ENCODE measurements at regions not wholly inside any gene's neighbourhood (a gene's known extent, or its start where the extent isn't known, plus 50 kb on each side); places are given as distances from the start of the nearest gene placed in this dataset.

DNA sequence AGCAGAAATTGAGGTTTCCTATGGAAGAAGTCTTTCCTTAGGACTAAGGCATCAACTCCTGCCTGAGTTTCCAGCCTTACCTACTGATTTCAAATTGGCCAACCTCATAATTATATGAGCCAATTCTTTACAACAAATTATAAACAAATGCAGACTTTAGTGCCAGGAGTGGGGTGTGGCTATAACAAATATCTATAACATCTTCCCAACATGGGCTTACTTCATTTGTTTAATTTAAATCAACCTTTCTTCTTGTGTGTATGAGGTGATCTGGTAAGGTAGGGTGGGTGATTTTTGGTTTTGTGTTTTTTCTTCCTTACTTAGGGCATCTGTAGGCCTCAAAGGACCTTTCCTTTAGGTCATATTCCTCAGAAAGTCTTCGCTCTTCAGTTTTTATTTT is 354.9 kb downstream of the SHANK2 start:
- no peak overlapping the region for H3K4me2 ChIP-seq
- H3K36me3 Mint-ChIP-seq (ENCODE audit: low read depth), result peaks cover 46% of the 10 kb centered on the region
- H3F3A ChIP-seq (replicated peaks; ENCODE audit: low read depth), result no peaks in the 10 kb centered on the region
- no peak for DNase-seq (ENCODE audit: low spot score)
- peaks cover 3% of the 10 kb centered on the region; the same call in 1 of the 2 replicates for H4K20me1 ChIP-seq (replicated peaks; ENCODE audit: insufficient read depth)
- no peak overlapping the region for H3K4me3 ChIP-seq
- H3K4me1 Mint-ChIP-seq, result peaks cover 12% of the 10 kb centered on the region
- no peak overlapping the region for H3K4me3 Mint-ChIP-seq
- H3K27me3 ChIP-seq (ENCODE audit: insufficient read depth), result no peaks in the 10 kb centered on the region
- no peak overlapping the region for H3K27ac ChIP-seq (ENCODE audit: low read depth)
- no peak overlapping the region for H2AFZ ChIP-seq
- H3K79me2 ChIP-seq (replicated peaks; ENCODE audit: insufficient read depth), result no peaks in the 10 kb centered on the region
- no peak for ATAC-seq
- no peaks in the 10 kb centered on the region; the same call in 1 of the 2 replicates for H3K9me2 ChIP-seq (ENCODE audit: insufficient read depth)
- no peaks in the 10 kb centered on the region for H3K36me3 ChIP-seq (ENCODE audit: insufficient read depth)
- TF ChIP-seq POLR2AphosphoS5 (IDR thresholded peaks at IDR 0.05; ENCODE audit: low read depth) (no peak), STAT1 (IDR thresholded peaks at IDR 0.05; ENCODE audit: unreplicated experiment) (no peak), ZNF114 (CRISPR knock-in tag; IDR thresholded peaks at IDR 0.05) (no peak), ZNF331 (CRISPR knock-in tag; IDR thresholded peaks at IDR 0.05; ENCODE audit: low read depth) (no peak)
- TF ChIP-seq, protein P1, sequence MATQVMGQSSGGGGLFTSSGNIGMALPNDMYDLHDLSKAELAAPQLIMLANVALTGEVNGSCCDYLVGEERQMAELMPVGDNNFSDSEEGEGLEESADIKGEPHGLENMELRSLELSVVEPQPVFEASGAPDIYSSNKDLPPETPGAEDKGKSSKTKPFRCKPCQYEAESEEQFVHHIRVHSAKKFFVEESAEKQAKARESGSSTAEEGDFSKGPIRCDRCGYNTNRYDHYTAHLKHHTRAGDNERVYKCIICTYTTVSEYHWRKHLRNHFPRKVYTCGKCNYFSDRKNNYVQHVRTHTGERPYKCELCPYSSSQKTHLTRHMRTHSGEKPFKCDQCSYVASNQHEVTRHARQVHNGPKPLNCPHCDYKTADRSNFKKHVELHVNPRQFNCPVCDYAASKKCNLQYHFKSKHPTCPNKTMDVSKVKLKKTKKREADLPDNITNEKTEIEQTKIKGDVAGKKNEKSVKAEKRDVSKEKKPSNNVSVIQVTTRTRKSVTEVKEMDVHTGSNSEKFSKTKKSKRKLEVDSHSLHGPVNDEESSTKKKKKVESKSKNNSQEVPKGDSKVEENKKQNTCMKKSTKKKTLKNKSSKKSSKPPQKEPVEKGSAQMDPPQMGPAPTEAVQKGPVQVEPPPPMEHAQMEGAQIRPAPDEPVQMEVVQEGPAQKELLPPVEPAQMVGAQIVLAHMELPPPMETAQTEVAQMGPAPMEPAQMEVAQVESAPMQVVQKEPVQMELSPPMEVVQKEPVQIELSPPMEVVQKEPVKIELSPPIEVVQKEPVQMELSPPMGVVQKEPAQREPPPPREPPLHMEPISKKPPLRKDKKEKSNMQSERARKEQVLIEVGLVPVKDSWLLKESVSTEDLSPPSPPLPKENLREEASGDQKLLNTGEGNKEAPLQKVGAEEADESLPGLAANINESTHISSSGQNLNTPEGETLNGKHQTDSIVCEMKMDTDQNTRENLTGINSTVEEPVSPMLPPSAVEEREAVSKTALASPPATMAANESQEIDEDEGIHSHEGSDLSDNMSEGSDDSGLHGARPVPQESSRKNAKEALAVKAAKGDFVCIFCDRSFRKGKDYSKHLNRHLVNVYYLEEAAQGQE (IDR thresholded peaks at IDR 0.05; ENCODE audit: unreplicated experiment), result no peak
- no peaks in the 10 kb centered on the region for H3K4me1 ChIP-seq (ENCODE audit: insufficient read depth)
- peaks cover 5% of the 10 kb centered on the region for H3K27me3 Mint-ChIP-seq (ENCODE audit: insufficient read depth, low read depth, poor library complexity)
- H3K27ac Mint-ChIP-seq, result no peak overlapping the region
- H3K9me3 Mint-ChIP-seq, result peaks cover 19% of the 10 kb centered on the region

DNA sequence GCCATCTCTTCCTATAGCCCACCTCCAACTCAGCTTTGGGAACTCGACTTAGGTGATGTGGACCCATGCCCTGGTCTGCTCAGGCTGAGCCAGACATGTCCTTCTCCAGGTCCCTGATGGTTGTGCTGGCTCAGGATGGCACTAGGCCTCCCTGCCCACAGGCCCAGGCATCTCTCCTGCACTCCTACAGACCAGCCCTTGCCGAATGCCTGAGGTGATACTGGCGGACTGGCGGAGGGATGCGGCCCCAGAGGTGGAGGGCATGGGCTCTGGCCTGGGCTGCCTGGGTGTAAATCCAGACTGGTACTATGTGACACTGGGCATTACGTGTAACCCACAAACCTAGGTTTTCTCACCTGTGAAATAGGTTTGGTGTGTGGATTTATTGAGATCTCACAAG is 352.8 kb downstream of the SHANK2 start:
- no peak overlapping the region for H3K27ac Mint-ChIP-seq
- peaks cover 36% of the 10 kb centered on the region for H3K36me3 Mint-ChIP-seq (ENCODE audit: low read depth)
- ATAC-seq, result no peak

More for the DNA sequence above, 352.8 kb downstream of the SHANK2 start:
- H4K20me1 ChIP-seq (replicated peaks; ENCODE audit: insufficient read depth), result no peaks in the 10 kb centered on the region; the same call in 1 of the 2 replicates
- no peaks in the 10 kb centered on the region; the same call in 1 of the 2 replicates for H3K9me2 ChIP-seq (ENCODE audit: insufficient read depth)
- H3K36me3 ChIP-seq (ENCODE audit: insufficient read depth), result no peaks in the 10 kb centered on the region
- no peak overlapping the region for H2AFZ ChIP-seq
- H3K79me2 ChIP-seq (replicated peaks; ENCODE audit: insufficient read depth), result no peaks in the 10 kb centered on the region
- H3K4me3 ChIP-seq, result no peak overlapping the region
- no peaks in the 10 kb centered on the region for H3K4me1 ChIP-seq (ENCODE audit: insufficient read depth)
- H3K4me2 ChIP-seq, result no peak overlapping the region
- no peak for DNase-seq (ENCODE audit: low spot score)
- no peaks in the 10 kb centered on the region for H3K27me3 ChIP-seq (ENCODE audit: insufficient read depth)
- Mint-ChIP-seq H3K4me3 (no peak overlapping the region), H3K4me1 (peaks cover 12% of the 10 kb centered on the region), H3K27me3 (ENCODE audit: insufficient read depth, low read depth, poor library complexity) (peaks cover 5% of the 10 kb centered on the region), H3K9me3 (peaks cover 19% of the 10 kb centered on the region)
- H3F3A ChIP-seq (replicated peaks; ENCODE audit: low read depth), result no peaks in the 10 kb centered on the region
- TF ChIP-seq ZNF114 (CRISPR knock-in tag; IDR thresholded peaks at IDR 0.05) (no peak), EZH2 (IDR thresholded peaks at IDR 0.05; ENCODE audit: low read depth, unreplicated experiment) (no peak), CREB1 (CRISPR knock-in tag; IDR thresholded peaks at IDR 0.05; ENCODE audit: low read depth) (no peak), JUNB (IDR thresholded peaks at IDR 0.05; ENCODE audit: unreplicated experiment) (no peak)
- TF ChIP-seq, protein P1 (IDR thresholded peaks at IDR 0.05; ENCODE audit: unreplicated experiment), result no peak
- H3K27ac ChIP-seq (ENCODE audit: low read depth), result no peak overlapping the region

Measured in GM23338 (cell line).